SU-DHL-6 (cell line): ENCODE measurements at regions not wholly inside any gene's neighbourhood (a gene's known extent, or its start where the extent isn't known, plus 50 kb on each side); places are given as distances from the start of the nearest gene placed in this dataset.

Experiments
- H2AFZ ChIP-seq: fragments of 200-600 bp; sonication (generic); 2 replicates; pipeline ENCODE4 v1.6.1; 2014; ENCODE audit warnings: low read depth, mild to moderate bottlenecking, moderate library complexity, mixed read lengths, antibody characterized with exemption, low read length; ENCODE audit not compliant: severe bottlenecking
- H3F3A ChIP-seq: fragments of 200-600 bp; shearing (Covaris generic); 2 replicates; pipeline ENCODE4 v1.6.0; 2016; ENCODE audit warnings: antibody characterized with exemption, mild to moderate bottlenecking; ENCODE audit not compliant: insufficient read depth
- H3K27ac ChIP-seq: fragments of 200-600 bp; sonication (generic); 2 replicates; pipeline ENCODE4 v1.5.1; 2016; ENCODE audit warnings: low read depth, mild to moderate bottlenecking, low read length, moderate library complexity, mixed read lengths
- H3K27me3 ChIP-seq: fragments of 200-600 bp; sonication (generic), shearing (Covaris generic); 2 replicates; pipeline ENCODE4 v1.6.0; 2014; ENCODE audit warnings: mild to moderate bottlenecking, low read length
- H3K36me3 ChIP-seq: fragments of 200-600 bp; sonication (generic); 2 replicates; pipeline ENCODE4 v1.6.1; 2014; ENCODE audit warnings: mild to moderate bottlenecking, low read length, mixed read lengths
- H3K4me2 ChIP-seq: fragments of 300-600, 200-600 bp; shearing (Covaris generic), sonication (generic); 2 replicates; pipeline ENCODE4 v1.6.0; 2014; ENCODE audit warnings: low read length, low read depth, mild to moderate bottlenecking; ENCODE audit not compliant: poor library complexity, severe bottlenecking
- H3K4me3 ChIP-seq: fragments of 200-600 bp; sonication (generic); 2 replicates; pipeline ENCODE4 v1.5.1; 2014; ENCODE audit warnings: antibody characterized with exemption, low read length, mild to moderate bottlenecking, mixed read lengths; ENCODE audit not compliant: insufficient read depth, poor library complexity, severe bottlenecking
- H3K79me2 ChIP-seq: fragments of 200-600 bp; sonication (generic); 2 replicates; pipeline ENCODE4 v1.6.1; 2014; ENCODE audit warnings: mild to moderate bottlenecking, low read length, moderate library complexity; ENCODE audit not compliant: insufficient read depth
- H3K9ac ChIP-seq: fragments of 200-600 bp; sonication (generic); 2 replicates; pipeline ENCODE4 v1.7.0; 2014; ENCODE audit warnings: mild to moderate bottlenecking, low read length
- H3K9me2 ChIP-seq: fragments of 200-600 bp; sonication (generic); replicated peaks from 2 replicates; pipeline ENCODE4 v1.6.1; 2014; ENCODE audit warnings: low read length; ENCODE audit not compliant: insufficient read depth
- H3K9me3 ChIP-seq: fragments of 200-600 bp; sonication (generic); 2 replicates; pipeline ENCODE4 v1.6.1; 2014; ENCODE audit warnings: low read length, mixed read lengths; ENCODE audit not compliant: insufficient read depth
- H4K20me1 ChIP-seq: fragments of 200-600 bp; sonication (generic); 2 replicates; pipeline ENCODE4 v1.6.1; 2014; ENCODE audit warnings: low read depth, mild to moderate bottlenecking, antibody characterized with exemption, low read length, moderate library complexity, mixed read lengths
- EZH2phosphoT487 ChIP-seq: fragments of 200-600 bp; sonication (generic), shearing (Covaris generic); conservative IDR thresholded peaks from 2 replicates; pipeline ENCODE4 v1.6.1; 2018; ENCODE audit warnings: mild to moderate bottlenecking, antibody characterized with exemption, low read length, moderate library complexity, mixed read lengths
- TF ChIP-seq, protein P1 (sequence below): fragments of 200-600 bp; sonication (generic); IDR thresholded peaks from one replicate; pipeline ENCODE4 v1.5.1; 2017; ENCODE audit warnings: antibody characterized with exemption, mild to moderate bottlenecking, low read length, moderate library complexity; ENCODE audit not compliant: insufficient read depth, poor library complexity, severe bottlenecking

GRCh38 chr17:65446838-65447526 lies 114.5 kb downstream of the AXIN2 start:
- Histone ChIP-seq H4K20me1 (no peaks in the 10 kb centered on the region), H3K4me3 (no peak overlapping the region), H3K9me3 (no peaks in the 10 kb centered on the region), H2AFZ (no peak overlapping the region), H3K79me2 (no peaks in the 10 kb centered on the region), H3F3A (no peaks in the 10 kb centered on the region), H3K27ac (no peak overlapping the region), H3K27me3 (no peaks in the 10 kb centered on the region), H3K9ac (no peak overlapping the region), H3K4me2 (no peak overlapping the region), H3K9me2 (no peaks in the 10 kb centered on the region), H3K36me3 (no peaks in the 10 kb centered on the region)
- TF ChIP-seq, protein P1, sequence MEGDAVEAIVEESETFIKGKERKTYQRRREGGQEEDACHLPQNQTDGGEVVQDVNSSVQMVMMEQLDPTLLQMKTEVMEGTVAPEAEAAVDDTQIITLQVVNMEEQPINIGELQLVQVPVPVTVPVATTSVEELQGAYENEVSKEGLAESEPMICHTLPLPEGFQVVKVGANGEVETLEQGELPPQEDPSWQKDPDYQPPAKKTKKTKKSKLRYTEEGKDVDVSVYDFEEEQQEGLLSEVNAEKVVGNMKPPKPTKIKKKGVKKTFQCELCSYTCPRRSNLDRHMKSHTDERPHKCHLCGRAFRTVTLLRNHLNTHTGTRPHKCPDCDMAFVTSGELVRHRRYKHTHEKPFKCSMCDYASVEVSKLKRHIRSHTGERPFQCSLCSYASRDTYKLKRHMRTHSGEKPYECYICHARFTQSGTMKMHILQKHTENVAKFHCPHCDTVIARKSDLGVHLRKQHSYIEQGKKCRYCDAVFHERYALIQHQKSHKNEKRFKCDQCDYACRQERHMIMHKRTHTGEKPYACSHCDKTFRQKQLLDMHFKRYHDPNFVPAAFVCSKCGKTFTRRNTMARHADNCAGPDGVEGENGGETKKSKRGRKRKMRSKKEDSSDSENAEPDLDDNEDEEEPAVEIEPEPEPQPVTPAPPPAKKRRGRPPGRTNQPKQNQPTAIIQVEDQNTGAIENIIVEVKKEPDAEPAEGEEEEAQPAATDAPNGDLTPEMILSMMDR = no peak
- no peak for TF ChIP-seq EZH2phosphoT487

DNA sequence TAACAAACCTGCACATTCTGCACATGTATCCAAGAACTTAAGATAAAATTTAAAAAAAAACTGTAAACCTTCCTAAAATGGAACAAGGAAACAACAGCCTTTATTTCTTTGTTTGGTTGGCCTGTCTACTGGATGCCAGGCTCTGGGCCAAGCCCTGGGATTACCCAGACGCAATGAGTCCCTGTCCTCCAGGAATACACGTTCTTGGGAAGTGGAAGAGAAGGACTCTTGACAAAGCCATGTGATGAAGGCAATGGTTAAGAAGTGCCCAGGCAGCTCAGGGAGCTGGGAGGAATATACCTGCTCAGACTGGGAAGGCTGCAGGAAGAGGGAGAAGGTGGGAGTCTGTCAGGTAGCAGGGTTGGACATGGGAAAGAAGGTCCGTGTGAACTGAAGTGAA lies 115.4 kb downstream of the AXIN2 start:
- no peak overlapping the region for H3K9ac ChIP-seq
- no peak overlapping the region for H3K4me2 ChIP-seq
- H3K27me3 ChIP-seq = no peaks in the 10 kb centered on the region
- no peaks in the 10 kb centered on the region for H3K79me2 ChIP-seq
- no peaks in the 10 kb centered on the region for H3K36me3 ChIP-seq
- TF ChIP-seq EZH2phosphoT487 = no peak
- TF ChIP-seq, protein P1 = no peak
- no peaks in the 10 kb centered on the region for H3K9me3 ChIP-seq
- no peaks in the 10 kb centered on the region for H3K9me2 ChIP-seq
- H3K27ac ChIP-seq = no peak overlapping the region
- no peak overlapping the region for H2AFZ ChIP-seq
- no peaks in the 10 kb centered on the region for H3F3A ChIP-seq
- no peaks in the 10 kb centered on the region for H4K20me1 ChIP-seq
- no peak overlapping the region for H3K4me3 ChIP-seq

DNA sequence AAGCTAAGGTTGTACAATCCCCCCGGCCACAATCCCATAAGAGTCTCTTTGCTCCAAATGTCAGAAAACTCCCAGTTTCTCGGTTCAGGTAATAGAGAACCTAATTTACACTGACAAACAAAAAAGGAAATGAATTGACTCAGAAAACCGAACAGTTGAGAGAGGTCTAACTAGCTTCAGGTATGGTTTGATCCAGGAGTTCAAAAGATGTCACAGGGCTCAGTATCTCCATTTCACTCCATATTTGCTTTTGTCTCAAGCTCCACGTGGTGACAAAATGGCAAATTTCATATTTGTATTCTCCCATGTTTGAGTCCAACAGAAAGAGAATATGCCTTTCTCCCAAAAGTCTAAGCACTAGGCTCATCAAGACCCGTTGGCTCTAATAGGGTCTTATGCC lies 117.4 kb downstream of the AXIN2 start:
- Histone ChIP-seq H3K9ac (no peak overlapping the region), H3K9me2 (no peaks in the 10 kb centered on the region), H3K9me3 (no peaks in the 10 kb centered on the region), H4K20me1 (no peaks in the 10 kb centered on the region), H3K27ac (no peak overlapping the region), H3K79me2 (no peaks in the 10 kb centered on the region), H2AFZ (no peak overlapping the region), H3K4me3 (no peak overlapping the region), H3K36me3 (no peaks in the 10 kb centered on the region), H3K27me3 (no peaks in the 10 kb centered on the region; the same call in 1 of the 2 replicates), H3K4me2 (no peak overlapping the region), H3F3A (no peaks in the 10 kb centered on the region)
- TF ChIP-seq, protein P1 = no peak
- no peak for TF ChIP-seq EZH2phosphoT487
